ENCODE measurements at regions not wholly inside any gene's neighbourhood (a gene's known extent, or its start where the extent isn't known, plus 50 kb on each side); places are given as distances from the start of the nearest gene placed in this dataset.

DNA sequence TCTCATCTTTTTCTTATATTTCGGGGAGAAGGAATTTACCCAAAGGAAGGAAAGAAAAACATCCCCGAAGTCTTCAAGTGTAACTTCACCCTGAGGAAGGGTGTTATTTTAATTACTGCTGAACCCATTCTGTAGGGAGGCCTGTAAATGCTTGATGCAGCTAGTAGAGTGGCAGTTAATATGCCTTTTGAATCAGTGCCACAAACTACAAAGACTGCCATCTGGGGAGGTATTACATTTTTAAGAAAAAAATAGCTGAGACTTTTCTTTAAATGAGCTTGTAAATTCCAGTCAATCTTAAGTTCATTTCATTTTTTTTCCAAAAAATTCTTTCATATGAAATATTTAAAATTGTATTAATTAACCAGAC, 233.1 kb upstream of the FERD3L start:
- no peak for TF ChIP-seq CTCF (IDR thresholded peaks at IDR 0.05)
- TF ChIP-seq POLR2AphosphoS5 (IDR thresholded peaks at IDR 0.05), result no peak
